ENCODE measurements at regions not wholly inside any gene's neighbourhood (a gene's known extent, or its start where the extent isn't known, plus 50 kb on each side); places are given as distances from the start of the nearest gene placed in this dataset.
A peak's percentile ranks its signal among the peaks of the same experiment; 100 is the strongest.

GRCh38 chr10:55013318-55013717 lies 212.3 kb upstream of the PCDH15 start:
- no peak overlapping the region for H3K4me3 ChIP-seq
- TF ChIP-seq POLR2A (IDR thresholded peaks at IDR 0.05) (no peak), POLR2AphosphoS5 (IDR thresholded peaks at IDR 0.05; ENCODE audit: insufficient read depth in 1 of 2, low read depth in 1 of 2) (no peak), CTCF (IDR thresholded peaks at IDR 0.05) (no peak)
- intact Hi-C loops (cut with DNase I), result no loop called here
- no peaks in the 10 kb centered on the region for H3K27me3 ChIP-seq
- no peak for DNase-seq (ENCODE audit: extremely low spot score in 2 of 2)
- H3K27ac ChIP-seq, result no peak overlapping the region
- no peaks in the 10 kb centered on the region for H3K4me1 ChIP-seq
- no peaks in the 10 kb centered on the region for H3K36me3 ChIP-seq
- H3K9me3 ChIP-seq, result no peaks in the 10 kb centered on the region

GRCh38 chr10:55002420-55002819 lies 201.4 kb upstream of the PCDH15 start:
- Histone ChIP-seq H3K4me1 (no peaks in the 10 kb centered on the region), H3K9me3 (no peaks in the 10 kb centered on the region), H3K27ac (no peak overlapping the region), H3K27me3 (no peaks in the 10 kb centered on the region), H3K36me3 (no peaks in the 10 kb centered on the region), H3K4me3 (no peak overlapping the region)
- intact Hi-C loops (cut with DNase I), result no loop called here
- no peak for DNase-seq (ENCODE audit: extremely low spot score in 2 of 2)
- TF ChIP-seq POLR2AphosphoS5 (IDR thresholded peaks at IDR 0.05; ENCODE audit: insufficient read depth in 1 of 2, low read depth in 1 of 2) (no peak), POLR2A (IDR thresholded peaks at IDR 0.05) (no peak), CTCF (IDR thresholded peaks at IDR 0.05) (no peak)

GRCh38 chr10:55001422-55001821 lies 200.4 kb upstream of the PCDH15 start:
- Histone ChIP-seq H3K27me3 (no peaks in the 10 kb centered on the region), H3K4me3 (no peak overlapping the region), H3K9me3 (no peaks in the 10 kb centered on the region), H3K36me3 (no peaks in the 10 kb centered on the region), H3K4me1 (no peaks in the 10 kb centered on the region), H3K27ac (no peak overlapping the region)
- TF ChIP-seq POLR2AphosphoS5 (IDR thresholded peaks at IDR 0.05; ENCODE audit: insufficient read depth in 1 of 2, low read depth in 1 of 2), result no peak
- TF ChIP-seq CTCF (IDR thresholded peaks at IDR 0.05), result no peak
- no peak for TF ChIP-seq POLR2A (IDR thresholded peaks at IDR 0.05)
- intact Hi-C loops (cut with DNase I), result no loop called here
- no peak for DNase-seq (ENCODE audit: extremely low spot score in 2 of 2)

- intact Hi-C loops (cut with DNase I), result no loop called here
These were observed 192.1 kb upstream of the PCDH15 start for GRCh38 chr10:54993148-54993547.

GRCh38 chr10:54985732-54986131 lies 184.7 kb upstream of the PCDH15 start:
- intact Hi-C loops (cut with DNase I), result no loop called here
- TF ChIP-seq CTCF (IDR thresholded peaks at IDR 0.05) (peak in 1 of 3 experiments; percentile 21), POLR2AphosphoS5 (IDR thresholded peaks at IDR 0.05; ENCODE audit: insufficient read depth in 1 of 2, low read depth in 1 of 2) (no peak)

More at GRCh38 chr10:54993148-54993547, 192.1 kb upstream of the PCDH15 start:
- no peak overlapping the region for H3K4me3 ChIP-seq
- H3K4me1 ChIP-seq, result no peaks in the 10 kb centered on the region
- H3K36me3 ChIP-seq, result no peaks in the 10 kb centered on the region
- DNase-seq (ENCODE audit: extremely low spot score in 2 of 2), result no peak
- no peaks in the 10 kb centered on the region for H3K27me3 ChIP-seq
- no peaks in the 10 kb centered on the region for H3K9me3 ChIP-seq
- H3K27ac ChIP-seq, result no peak overlapping the region
- TF ChIP-seq CTCF (IDR thresholded peaks at IDR 0.05), result no peak
- TF ChIP-seq POLR2A (IDR thresholded peaks at IDR 0.05), result no peak
- TF ChIP-seq POLR2AphosphoS5 (IDR thresholded peaks at IDR 0.05; ENCODE audit: insufficient read depth in 1 of 2, low read depth in 1 of 2), result no peak

More at GRCh38 chr10:54985732-54986131, 184.7 kb upstream of the PCDH15 start:
- H3K36me3 ChIP-seq, result no peaks in the 10 kb centered on the region
- no peaks in the 10 kb centered on the region for H3K27me3 ChIP-seq
- H3K4me3 ChIP-seq, result no peak overlapping the region
- H3K4me1 ChIP-seq, result no peaks in the 10 kb centered on the region
- DNase-seq (ENCODE audit: extremely low spot score in 2 of 2), result no peak
- H3K9me3 ChIP-seq, result no peaks in the 10 kb centered on the region
- H3K27ac ChIP-seq, result no peak overlapping the region

Data from vagina (tissue), 2 donors.